Middle frontal gyrus (tissue), 1 donor: ENCODE measurements at regions not wholly inside any gene's neighbourhood (a gene's known extent, or its start where the extent isn't known, plus 50 kb on each side); places are given as distances from the start of the nearest gene placed in this dataset.
"Not testable (repeated sequence)": the region's sequence is repeated elsewhere in the genome, so short reads cannot be mapped to it uniquely, and the experiment has no call there.

Experiments
- DNase-seq: peaks from one replicate; pipeline ENCODE4 v3.0.0-alpha.2; 2015; ENCODE audit warnings: low spot score; ENCODE audit errors: extremely low spot score

- DNase-seq: no peak
These were observed 75.1 kb downstream of the HAUS1 start for GRCh38 chr18:46179306-46179705.

GRCh38 chr18:46182633-46183358 lies 78.6 kb downstream of the HAUS1 start:
- no peak for DNase-seq

GRCh38 chr18:46184296-46184695 lies 80.1 kb downstream of the HAUS1 start:
- DNase-seq: not testable (repeated sequence)

GRCh38 chr18:46184727-46185126 lies 80.5 kb downstream of the HAUS1 start:
- DNase-seq: no peak

- no peak for DNase-seq
These were observed 86.5 kb downstream of the HAUS1 start for GRCh38 chr18:46190667-46191066.

GRCh38 chr18:46196627-46197243 lies 92.5 kb downstream of the HAUS1 start:
- no peak for DNase-seq

- no peak for DNase-seq
These were observed 95.4 kb downstream of the HAUS1 start for GRCh38 chr18:46199515-46200147.

GRCh38 chr18:46200178-46201055 lies 96.2 kb downstream of the HAUS1 start:
- DNase-seq: not testable (repeated sequence)

- DNase-seq: no peak
These were observed 100.0 kb downstream of the HAUS1 start for GRCh38 chr18:46204143-46204542.

GRCh38 chr18:46207985-46208384 lies 103.8 kb downstream of the HAUS1 start:
- no peak for DNase-seq

- DNase-seq: no peak
These were observed 105.0 kb downstream of the HAUS1 start for GRCh38 chr18:46209161-46209560.

GRCh38 chr18:46211816-46212215 lies 107.6 kb downstream of the HAUS1 start:
- DNase-seq: no peak

GRCh38 chr18:46212398-46212797 lies 108.2 kb downstream of the HAUS1 start:
- DNase-seq: no peak

GRCh38 chr18:46213295-46213694 lies 109.1 kb downstream of the HAUS1 start:
- no peak for DNase-seq

GRCh38 chr18:46214435-46214834 lies 110.2 kb downstream of the HAUS1 start:
- no peak for DNase-seq

- DNase-seq: no peak
These were observed 111.9 kb downstream of the HAUS1 start for GRCh38 chr18:46215902-46216723.

- DNase-seq: no peak
These were observed 115.9 kb downstream of the HAUS1 start for GRCh38 chr18:46220116-46220515.

- DNase-seq: no peak
These were observed 117.9 kb downstream of the HAUS1 start for GRCh38 chr18:46222093-46222492.

- DNase-seq: no peak
These were observed 118.7 kb downstream of the HAUS1 start for GRCh38 chr18:46222710-46223360.

- no peak for DNase-seq
These were observed 120.1 kb downstream of the HAUS1 start for GRCh38 chr18:46224181-46224775.
